SW 1271 (cell line): ENCODE measurements at regions not wholly inside any gene's neighbourhood (a gene's known extent, or its start where the extent isn't known, plus 50 kb on each side); places are given as distances from the start of the nearest gene placed in this dataset.
A peak's percentile ranks its signal among the peaks of the same experiment; 100 is the strongest.
"Not testable (repeated sequence)": the region's sequence is repeated elsewhere in the genome, so short reads cannot be mapped to it uniquely, and the experiment has no call there.

Experiments used
- DNase-seq, 2 experiments: peaks; one replicate each; lab custom pipeline; 2025; lab: John Stamatoyannopoulos, UW

DNA sequence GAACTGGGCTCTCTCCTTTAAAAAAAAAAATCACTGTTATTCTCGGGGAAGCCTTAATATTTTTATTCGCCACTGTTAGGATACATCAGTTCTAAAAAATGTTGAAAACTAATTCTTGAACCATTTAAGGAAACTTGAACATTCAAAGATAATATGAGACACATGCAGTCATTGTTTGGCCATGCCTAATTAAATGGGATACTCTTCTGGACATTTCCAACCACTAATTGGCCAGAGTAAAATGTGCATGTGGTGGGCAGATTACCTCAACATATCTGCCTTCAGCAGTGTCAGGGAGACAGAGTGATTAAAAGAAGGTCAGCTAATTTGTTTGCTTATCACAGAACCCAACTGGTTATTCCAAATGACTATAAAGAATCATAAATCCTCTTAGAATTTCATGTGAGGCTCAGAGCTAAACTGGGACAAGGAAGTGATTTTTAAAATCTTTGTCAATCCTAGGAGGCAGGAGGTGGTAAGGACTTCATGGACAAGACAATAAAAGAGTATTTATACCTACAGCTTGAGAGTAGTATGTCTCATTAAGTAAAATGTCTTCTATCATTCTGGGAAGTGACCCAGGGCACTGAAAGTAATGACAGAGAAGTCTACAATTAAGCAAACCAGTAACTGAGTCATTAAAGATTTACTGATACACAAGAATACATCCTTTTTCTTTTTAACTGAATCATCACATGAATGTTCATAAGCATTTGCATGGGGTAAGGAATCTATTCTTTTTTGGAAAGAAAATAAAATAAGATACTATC lies 242.9 kb upstream of the TRPM3 start:
- no peak for DNase-seq

DNA sequence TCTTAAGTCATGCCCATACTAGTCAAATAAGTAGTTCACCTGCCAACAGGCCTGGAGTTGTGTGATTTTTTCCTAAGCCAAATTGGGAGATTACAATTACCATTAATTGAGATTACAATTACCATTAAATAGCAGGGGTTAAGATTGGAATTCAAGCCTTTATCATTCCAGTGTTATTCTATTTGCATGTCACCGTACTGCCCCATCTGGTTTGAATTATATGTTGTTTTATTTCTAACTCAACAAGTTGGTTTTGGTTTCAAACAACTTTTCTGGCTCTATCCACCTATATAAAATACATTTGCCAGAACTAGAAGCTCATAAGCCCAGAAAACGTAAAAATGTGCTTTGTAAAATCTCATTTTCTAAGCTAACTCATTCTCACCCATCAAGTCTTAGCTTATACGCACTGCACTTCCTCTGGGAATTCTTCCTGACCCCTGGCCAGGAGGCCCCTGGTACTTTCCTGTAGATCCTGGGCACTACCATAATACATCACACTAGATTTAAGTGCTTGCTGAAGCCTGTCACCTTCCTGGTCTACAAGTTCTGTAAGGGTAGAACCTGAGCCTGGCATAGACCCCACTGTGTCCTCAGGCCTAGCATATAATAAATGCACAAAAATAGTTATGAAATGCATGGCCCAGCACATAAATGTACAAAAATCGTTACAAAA lies 242.0 kb upstream of the TRPM3 start:
- no peak for DNase-seq

DNA sequence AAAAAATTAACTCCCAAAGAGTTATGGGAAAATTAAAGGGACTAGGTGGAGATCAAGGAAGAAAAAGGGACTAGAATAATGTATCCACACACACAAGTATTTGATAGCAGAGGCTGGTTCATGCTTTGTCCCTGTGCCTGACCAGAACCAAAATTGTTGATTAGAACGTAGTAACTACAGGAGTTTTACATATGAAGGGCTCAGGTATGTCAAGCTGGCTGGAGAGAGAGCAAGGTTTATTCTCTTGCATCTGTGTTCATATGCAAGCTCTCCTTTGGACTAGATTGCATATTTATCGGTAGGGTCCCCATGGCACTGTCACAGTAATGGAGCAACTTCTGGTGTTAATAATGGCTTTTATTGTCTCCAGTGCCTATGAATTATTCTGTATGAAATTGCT lies 239.9 kb upstream of the TRPM3 start:
- no peak for DNase-seq

DNA sequence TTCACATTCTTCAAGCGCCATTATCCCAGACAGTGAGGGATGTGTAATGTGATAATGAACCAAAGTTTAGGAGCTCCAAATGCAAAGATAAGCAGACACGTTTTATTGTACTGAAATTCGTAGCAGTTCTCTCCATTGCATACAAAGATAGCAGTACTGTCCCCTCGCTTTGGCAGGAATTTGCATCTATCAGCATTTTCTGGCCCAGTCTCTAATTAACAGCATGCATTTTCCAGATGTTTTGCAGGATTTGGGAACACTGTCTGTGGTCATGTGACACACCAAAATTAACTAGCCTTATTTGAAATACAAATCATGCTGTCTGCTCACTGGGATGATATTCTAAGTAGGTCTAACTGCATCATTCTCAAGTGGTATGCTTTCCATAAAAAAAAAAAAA lies 235.9 kb upstream of the TRPM3 start:
- DNase-seq = no peak

DNA sequence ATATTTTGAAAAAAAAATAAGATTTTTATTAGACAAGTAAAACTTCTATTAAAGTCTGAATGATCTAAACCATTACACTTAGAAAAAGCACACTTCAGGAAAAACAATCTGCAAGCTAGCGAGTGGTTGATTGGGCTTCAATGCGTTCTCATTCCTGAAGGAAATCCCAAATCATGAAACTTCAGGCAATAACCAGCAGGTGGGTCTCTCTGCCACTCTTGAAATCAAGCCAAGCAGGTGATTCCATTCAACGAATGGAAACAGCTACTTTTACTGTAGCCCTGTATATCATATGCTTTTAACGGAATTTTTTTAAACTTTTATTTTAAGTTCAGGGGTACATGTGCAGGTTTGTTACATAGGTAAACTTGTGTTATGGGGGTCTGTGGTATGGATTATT lies 234.5 kb upstream of the TRPM3 start:
- DNase-seq = no peak

DNA sequence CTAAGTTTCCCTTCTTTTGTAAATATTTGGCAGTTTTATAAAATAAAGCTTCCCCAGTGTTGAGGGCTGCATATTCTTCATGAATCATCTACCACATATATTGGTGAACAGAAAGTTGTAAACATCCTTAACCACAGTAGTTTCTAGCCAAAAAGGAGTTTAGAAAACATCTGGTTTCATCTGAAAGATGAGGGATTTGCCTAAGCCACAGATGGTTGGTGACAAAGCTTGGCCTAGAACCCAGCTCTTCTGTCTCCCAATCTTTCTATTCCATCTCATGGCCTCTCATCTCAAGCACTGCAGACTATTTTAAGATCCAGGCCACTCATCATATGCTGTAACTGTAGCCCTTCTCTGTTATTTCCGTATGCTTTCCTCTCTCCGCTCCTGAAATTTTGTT lies 232.3 kb upstream of the TRPM3 start:
- DNase-seq = no peak

DNA sequence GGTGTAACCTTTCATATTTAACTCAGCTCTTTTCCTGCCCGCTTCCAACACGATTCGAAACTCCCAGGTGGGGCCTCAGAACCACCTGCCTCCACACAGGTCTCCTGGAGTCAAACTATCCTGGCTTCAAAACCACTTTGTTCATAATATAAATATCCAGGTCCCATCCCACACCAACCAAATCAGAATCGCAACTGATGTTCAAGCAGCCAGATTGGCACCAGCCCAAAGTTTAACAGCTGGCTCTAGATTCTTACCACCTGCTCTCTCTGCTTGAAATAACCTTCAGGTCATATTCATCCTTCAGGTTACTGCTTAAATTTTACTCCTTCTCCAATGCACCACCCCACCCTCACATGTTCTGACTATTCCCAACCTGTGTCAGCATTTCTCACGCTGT lies 231.4 kb upstream of the TRPM3 start:
- DNase-seq = no peak

DNA sequence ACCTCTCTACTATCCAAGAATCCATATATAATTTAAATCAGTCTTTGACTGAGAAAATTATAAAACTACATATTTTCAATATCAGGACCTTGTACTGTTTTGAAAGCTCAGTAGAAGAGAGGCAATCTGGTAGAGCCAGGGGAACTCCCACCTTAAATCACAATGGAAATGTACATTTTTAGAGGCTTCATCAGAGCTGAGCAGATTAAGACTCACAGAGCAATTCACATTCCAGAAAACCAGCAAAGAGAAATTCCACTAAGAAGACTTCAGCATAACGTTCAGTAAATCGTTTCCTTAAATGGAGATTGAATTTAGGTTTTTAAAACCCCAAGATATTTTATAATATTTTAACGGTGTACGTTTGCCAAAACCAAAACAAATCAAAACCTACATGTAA lies 227.8 kb upstream of the TRPM3 start:
- DNase-seq = no peak

DNA sequence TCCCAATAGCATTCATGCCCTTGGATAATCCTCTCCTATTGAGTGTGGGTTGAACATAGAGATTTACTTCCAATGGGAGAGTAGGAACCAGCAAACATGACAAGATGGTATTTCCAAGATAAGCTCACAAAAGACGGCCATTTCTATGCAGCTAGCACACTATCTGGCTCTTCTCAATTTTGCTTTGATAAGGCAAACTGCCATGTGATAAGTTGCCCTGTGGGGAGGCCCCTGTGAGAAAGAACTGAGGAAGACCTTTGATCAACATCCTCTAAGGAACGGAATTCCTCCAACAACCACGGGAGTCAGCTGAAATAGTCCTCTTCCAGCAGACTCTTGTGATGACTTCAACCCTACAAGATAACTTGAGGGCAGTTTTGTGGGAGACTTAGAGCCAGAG lies 211.9 kb upstream of the TRPM3 start:
- no peak for DNase-seq

DNA sequence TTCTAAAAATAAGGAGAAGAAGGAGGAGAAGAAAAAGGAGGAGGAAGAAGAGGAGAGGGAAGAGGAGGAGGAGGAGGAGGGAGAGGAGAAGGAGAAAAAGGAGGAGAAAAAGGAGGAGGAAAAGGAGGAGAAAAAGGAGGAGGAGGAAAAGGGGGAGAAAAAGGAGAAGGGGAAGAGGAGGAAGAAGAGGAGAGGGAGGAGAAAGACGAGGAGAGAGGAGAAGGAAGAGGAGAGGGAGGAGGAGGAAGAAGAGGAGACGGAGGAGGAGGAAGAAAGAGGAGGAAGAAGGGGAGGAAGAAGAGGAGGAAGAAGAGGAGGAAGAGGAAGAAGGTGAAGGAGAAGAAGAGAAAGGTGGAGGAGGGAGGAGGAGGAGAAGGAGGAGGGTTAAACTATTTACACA lies 210.2 kb upstream of the TRPM3 start:
- no peak for DNase-seq

DNA sequence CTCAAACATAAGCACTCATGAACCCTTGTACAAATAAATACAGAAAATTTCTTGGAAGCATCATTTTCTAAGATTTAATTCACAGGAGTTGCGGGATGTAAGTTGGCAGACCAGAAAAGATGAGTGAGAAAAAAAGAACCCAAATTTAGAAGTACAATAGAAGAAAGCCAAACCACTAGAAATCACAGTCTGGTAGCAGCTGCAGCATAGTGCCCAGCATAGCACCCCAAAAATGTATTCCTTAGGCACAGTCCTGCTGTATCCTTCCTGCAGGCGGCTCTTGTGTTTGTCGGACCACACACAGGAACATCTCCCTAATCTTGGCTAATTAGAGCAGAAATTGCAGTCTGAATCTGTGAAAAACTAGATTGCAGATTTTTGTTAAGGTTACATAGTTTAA lies 208.5 kb upstream of the TRPM3 start:
- DNase-seq = no peak

DNA sequence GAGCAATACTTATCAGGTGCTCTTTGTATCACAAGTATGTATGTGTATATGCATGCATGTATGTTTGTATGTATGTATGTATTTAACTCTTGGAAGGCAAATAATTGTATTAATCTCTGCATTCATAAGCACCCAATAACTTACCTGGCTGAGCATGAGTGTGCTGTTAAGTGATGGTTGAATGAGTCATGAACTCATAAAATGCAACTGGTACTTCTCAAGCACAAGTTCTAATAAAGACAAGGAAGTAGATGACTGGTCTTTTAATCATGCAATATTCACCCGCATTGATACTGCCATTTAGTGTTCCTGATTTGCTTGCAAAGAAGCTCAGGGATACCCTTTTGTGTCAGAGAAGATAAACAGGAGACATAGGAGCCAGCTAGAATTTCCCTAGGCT lies 204.9 kb upstream of the TRPM3 start:
- no peak for DNase-seq

DNA sequence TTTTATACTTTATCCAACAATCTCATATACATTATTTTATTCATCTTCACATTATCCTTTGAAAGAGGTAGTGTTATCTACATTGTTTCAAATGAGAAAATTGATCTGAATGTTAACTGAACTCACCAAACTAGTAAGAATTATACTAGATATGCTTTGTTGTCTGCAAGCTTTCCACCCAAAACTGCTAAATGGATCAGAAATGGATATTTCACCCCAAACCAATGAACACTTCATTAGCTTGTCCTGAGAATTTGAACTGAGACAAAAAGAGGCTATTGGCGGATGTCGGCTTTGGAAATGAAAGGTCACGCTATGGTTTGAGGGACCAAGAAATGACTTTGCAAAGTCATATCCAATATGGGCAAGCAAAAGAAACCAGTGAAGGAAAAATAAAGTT lies 201.9 kb upstream of the TRPM3 start:
- DNase-seq = no peak

DNA sequence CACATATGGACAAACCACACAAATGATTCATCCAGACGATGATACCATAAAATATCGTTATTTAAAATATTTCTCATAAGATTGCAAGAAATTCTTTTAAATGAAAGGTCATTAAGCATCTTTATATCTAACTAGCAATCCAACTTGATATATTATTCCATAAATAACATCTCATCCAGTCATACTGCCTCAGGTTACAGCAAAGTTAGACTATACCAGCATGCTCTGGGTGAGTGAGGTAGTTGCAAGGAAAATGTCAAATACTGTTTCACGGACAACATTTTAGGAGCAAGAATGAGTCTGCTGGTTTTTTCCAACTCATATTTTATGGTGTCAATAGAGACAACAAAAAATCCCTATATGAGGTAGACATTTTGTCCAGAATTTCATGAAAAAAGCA lies 200.9 kb upstream of the TRPM3 start:
- DNase-seq = no peak

DNA sequence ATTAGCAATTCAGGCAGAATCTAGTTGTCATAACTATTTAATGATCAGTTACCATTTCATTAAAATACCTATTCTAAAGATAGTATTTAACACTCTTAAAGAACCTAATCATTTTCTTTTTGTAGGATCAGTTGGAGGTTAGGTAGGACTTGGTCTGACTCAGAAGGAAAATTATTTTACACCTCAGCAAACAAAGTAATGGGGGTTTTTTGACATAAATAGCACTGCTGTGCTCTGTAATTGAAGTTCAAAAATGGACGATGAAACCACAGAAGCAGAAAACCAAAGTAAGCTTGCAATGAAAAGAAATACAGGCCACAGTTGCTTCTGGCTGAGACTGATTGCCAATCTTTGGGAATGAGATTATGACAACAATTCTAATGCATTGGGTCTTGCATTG lies 187.0 kb upstream of the TRPM3 start:
- no peak for DNase-seq

DNA sequence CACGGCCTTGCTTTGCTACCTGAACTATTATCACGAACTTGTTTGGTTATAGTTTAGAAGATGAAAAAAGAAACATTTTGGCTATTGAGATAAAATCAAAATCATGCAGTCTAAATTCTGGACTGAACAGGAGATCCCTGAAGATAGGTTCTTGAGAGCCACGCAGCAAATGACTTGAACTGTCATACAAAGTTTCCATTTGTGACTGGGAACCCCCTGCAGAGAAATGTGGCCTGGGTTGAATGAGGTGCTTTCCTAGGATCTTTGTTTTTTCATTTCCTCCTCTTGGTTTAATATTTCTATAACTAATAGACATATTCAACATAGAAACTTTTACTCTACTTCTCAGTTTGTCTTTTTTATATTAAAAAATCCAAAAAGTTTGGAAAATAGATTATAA lies 184.7 kb upstream of the TRPM3 start:
- DNase-seq = no peak

DNA sequence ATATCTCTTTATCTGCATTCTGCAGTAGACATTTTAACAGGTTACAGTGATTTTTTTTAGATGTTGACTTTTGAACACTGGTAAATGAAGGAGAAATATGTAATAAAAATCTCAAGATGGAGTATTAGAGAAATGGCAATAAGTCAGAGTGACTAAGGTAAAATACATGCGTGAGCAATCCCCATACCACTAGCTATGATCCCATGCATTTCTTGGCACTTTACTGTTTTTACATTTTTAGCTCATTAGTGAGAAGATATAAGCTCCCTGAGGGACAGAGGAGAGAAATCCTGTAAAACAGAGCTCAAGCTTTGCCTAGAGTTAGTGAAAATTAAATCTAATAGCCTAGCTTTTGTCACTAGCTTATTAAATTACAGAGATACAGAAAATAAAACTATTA lies 181.9 kb upstream of the TRPM3 start:
- no peak for DNase-seq

DNA sequence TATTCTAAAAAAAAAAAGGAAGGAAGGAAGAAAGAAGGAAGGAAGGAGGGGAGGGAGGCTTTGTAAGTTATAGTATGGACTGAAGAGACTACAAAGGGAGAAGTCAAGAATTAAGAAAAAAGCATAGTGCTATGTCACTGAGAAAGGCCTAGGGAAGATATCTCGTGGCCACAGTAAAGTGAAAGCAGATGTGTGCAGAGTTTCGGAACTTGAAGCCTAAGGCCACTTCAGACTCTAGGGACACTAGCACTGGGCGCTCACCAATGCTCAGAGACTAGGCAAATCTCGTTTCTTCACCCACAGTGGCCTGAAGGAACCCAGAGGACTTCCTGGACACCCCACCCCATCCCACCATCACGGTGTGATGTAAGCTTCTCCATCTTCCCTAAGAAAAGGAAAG lies 181.4 kb upstream of the TRPM3 start:
- no peak for DNase-seq

DNA sequence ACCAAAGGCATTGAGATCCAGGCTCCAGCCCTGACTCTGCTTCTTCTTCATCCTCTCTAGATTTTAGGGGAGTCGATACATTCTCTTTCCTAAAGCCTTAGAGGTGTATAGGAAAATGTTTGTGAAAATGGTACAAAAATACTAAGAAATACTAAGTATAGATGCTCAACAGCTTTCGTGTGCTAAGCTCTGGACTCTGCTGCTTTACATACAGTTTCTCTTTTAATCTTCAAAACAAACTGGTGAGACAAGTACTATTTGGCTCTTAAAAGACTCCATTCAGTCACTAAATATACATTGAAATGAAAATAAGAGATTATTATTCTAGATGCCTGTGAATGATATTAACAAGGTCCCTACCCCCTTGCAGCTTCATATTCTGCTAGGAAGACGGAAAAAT lies 174.5 kb upstream of the TRPM3 start:
- no peak for DNase-seq

DNA sequence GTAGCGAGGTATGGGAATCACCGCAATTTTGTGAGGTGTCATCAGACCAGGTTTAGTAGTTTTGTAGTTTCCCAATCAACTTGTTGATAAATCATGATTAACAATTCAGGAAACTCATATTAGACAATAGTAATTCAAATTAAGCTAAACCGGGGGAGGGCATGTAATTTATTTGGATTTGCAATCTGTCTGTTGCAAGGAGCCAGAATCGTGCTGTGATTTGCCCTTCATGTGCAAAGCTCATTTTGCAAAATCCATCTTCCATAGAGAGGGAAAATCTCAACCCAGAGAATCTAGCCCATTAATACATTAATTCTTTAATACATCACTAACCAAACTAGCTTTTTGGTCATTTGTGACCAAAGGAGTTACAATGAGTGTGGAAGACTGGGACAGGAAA lies 164.7 kb upstream of the TRPM3 start:
- no peak for DNase-seq

DNA sequence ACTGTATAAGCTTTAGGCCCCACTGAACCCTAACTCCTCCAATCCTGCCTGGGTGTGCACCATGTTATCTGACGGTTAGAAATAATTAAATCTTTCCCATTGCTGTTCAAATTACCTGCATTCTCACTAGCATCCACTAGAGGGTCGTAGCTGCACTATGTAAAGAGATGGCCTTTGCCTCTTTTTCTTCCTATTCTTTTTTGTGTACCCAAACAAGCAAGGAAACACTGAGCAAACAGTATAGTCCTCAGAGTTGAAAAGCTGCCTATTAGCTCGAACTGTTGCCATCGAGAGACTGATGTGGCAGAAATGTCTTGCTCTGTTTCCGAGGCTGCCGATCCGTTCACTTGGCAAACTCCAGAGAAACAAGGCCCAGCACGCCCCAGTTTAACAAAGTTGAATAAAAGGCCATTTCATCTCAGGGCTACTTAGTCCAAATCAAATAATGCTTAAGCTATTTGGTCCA lies 163.8 kb upstream of the TRPM3 start:
- peak; percentile 23 to 67 for DNase-seq

DNA sequence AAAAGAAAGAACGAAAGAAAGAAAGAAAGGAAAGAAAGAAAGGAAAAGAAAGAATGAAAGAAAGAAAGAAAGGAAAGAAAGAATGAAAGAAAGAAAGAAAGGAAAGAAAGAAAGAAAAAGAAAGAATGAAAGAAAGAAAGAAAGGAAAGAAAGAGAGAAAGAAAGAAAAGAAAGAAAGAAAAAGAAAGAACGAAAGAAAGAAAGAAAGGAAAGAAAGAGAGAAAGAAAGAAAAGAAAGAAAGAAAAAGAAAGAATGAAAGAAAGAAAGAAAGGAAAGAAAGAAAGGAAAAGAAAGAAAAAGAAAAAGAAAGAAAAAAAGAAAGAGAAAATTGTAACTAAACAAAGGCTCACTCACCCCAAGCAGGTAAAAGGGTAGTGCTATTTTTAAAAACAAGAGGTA lies 160.7 kb upstream of the TRPM3 start:
- not testable (repeated sequence) for DNase-seq

DNA sequence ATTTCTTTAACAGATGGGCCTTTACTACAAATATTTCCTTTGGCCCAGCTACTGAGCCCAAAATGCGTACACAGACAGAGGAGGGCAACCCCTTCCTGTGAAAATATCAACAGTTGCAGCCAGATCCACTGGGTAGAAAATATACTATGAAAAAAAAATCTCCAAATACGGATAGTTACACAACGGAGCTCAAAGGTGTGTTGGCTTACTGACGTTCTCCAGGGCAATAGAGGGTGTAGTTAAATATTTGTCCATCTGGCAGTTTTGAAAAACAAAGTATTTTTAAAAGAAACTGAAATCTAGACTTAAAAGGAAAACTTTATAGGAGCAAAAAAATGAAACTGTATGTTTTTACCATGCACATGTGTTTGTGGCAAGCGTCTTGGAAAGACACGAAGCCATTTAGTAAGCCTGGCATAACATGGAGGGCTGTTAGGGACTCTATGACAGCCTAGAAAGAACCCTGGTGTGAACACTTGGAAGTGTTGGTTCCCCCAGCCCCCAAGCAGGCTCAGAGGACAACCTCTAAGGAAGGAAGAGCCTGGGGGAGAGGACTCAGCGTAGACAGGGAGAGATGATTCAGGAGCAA lies 157.8 kb upstream of the TRPM3 start:
- DNase-seq = no peak

DNA sequence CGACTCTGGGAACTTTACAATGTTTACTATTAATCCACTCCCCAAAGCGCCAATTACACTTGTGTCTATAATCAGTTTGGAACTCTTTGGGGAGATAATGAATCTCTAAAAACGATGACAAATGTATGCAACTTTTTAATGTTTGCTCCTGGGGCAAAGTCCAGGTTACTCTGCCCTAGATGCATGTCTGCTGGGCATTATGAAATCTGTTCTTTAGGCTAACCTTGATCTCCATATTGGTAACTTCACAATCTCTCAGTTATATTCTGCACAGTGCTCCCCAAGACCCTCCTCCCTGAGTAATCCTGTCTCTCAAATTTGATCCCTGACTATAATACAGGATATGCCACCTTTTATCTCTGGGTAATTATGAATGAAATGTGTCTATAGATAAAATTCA lies 152.2 kb upstream of the TRPM3 start:
- DNase-seq = no peak
